Stimulated activated CD8-positive, alpha-beta memory T cell treated with anti-CD3 and anti-CD28 coated beads, Interleukin-15, amount 100 ng/mL, for 4 hours (primary cell): ENCODE measurements at regions not wholly inside any gene's neighbourhood (a gene's known extent, or its start where the extent isn't known, plus 50 kb on each side); places are given as distances from the start of the nearest gene placed in this dataset.
A peak's percentile ranks its signal among the peaks of the same experiment; 100 is the strongest.
"Not testable (repeated sequence)": the region's sequence is repeated elsewhere in the genome, so short reads cannot be mapped to it uniquely, and the experiment has no call there.

Source experiments
- DNase-seq, 2 donors: peaks; one replicate each; pipeline ENCODE4 v3.0.0-alpha.2; 2020; ENCODE audit warnings: low read depth in 2 of 2

- DNase-seq, result no peak
Measured at GRCh38 chr3:16768956-16769355, 115.8 kb upstream of the PLCL2 start.

GRCh38 chr3:16769525-16769924 lies 115.2 kb upstream of the PLCL2 start:
- no peak for DNase-seq

GRCh38 chr3:16770021-16770420 lies 114.7 kb upstream of the PLCL2 start:
- DNase-seq, result no peak

- no peak for DNase-seq
Measured at GRCh38 chr3:16770792-16771191, 114.0 kb upstream of the PLCL2 start.

- DNase-seq, result not testable (repeated sequence)
Measured at GRCh38 chr3:16773594-16773993, 111.2 kb upstream of the PLCL2 start.

GRCh38 chr3:16774536-16774935 lies 110.2 kb upstream of the PLCL2 start:
- DNase-seq, result not testable (repeated sequence)

GRCh38 chr3:16784973-16785372 lies 99.8 kb upstream of the PLCL2 start:
- no peak for DNase-seq

GRCh38 chr3:16785465-16785864 lies 99.3 kb upstream of the PLCL2 start:
- DNase-seq, result no peak

GRCh38 chr3:16788440-16789056 lies 96.2 kb upstream of the PLCL2 start:
- DNase-seq, result no peak

- peak in 1 of 2 donors; percentile 6 for DNase-seq
Measured at GRCh38 chr3:16789344-16790120, 95.2 kb upstream of the PLCL2 start.

- DNase-seq, result no peak
Measured at GRCh38 chr3:16790432-16791400, 94.0 kb upstream of the PLCL2 start.

GRCh38 chr3:16793321-16793720 lies 91.4 kb upstream of the PLCL2 start:
- no peak for DNase-seq

GRCh38 chr3:16794257-16794656 lies 90.5 kb upstream of the PLCL2 start:
- no peak for DNase-seq

- DNase-seq, result no peak
Measured at GRCh38 chr3:16795581-16795980, 89.2 kb upstream of the PLCL2 start.

- no peak for DNase-seq
Measured at GRCh38 chr3:16797831-16798230, 86.9 kb upstream of the PLCL2 start.

GRCh38 chr3:16798738-16799137 lies 86.0 kb upstream of the PLCL2 start:
- no peak for DNase-seq

GRCh38 chr3:16800361-16800760 lies 84.4 kb upstream of the PLCL2 start:
- DNase-seq, result no peak

- no peak for DNase-seq
Measured at GRCh38 chr3:16801223-16801622, 83.5 kb upstream of the PLCL2 start.

- DNase-seq, result no peak
Measured at GRCh38 chr3:16801698-16802097, 83.1 kb upstream of the PLCL2 start.

GRCh38 chr3:16802389-16802788 lies 82.4 kb upstream of the PLCL2 start:
- DNase-seq, result no peak

- DNase-seq, result no peak
Measured at GRCh38 chr3:16803019-16803418, 81.7 kb upstream of the PLCL2 start.

GRCh38 chr3:16807391-16807790 lies 77.4 kb upstream of the PLCL2 start:
- DNase-seq, result no peak
